Parathyroid adenoma (tissue), 2 donors: ENCODE measurements at regions not wholly inside any gene's neighbourhood (a gene's known extent, or its start where the extent isn't known, plus 50 kb on each side); places are given as distances from the start of the nearest gene placed in this dataset.

Experiments
- H2AFZ ChIP-seq: fragments of 300-600 bp; sonication (generic); one replicate; pipeline ENCODE4 v1.7.0; 2017; ENCODE audit warnings: antibody characterized with exemption, mild to moderate bottlenecking
- H3K27ac ChIP-seq: fragments of 300-600 bp; sonication (generic); one replicate; pipeline ENCODE4 v1.7.0; 2017
- H3K27me3 ChIP-seq: fragments of 300-600 bp; sonication (generic); one replicate; pipeline ENCODE4 v1.7.0; 2017; ENCODE audit warnings: low read length; ENCODE audit not compliant: control insufficient read depth, insufficient read depth
- H3K36me3 ChIP-seq: fragments of 300-600 bp; sonication (generic); one replicate; pipeline ENCODE4 v1.7.0; 2017; ENCODE audit warnings: low read length; ENCODE audit not compliant: control insufficient read depth, insufficient read depth
- H3K4me1 ChIP-seq: fragments of 300-600 bp; sonication (generic); one replicate; pipeline ENCODE4 v1.7.0; 2017; ENCODE audit warnings: control low read depth
- H3K4me2 ChIP-seq: fragments of 300-600 bp; sonication (generic); one replicate; pipeline ENCODE4 v1.7.0; 2017; ENCODE audit warnings: low read length
- H3K4me3 ChIP-seq: fragments of 300-600 bp; sonication (generic); one replicate; pipeline ENCODE4 v1.7.0; 2017; ENCODE audit warnings: low read depth, low read length
- H3K79me2 ChIP-seq: fragments of 300-600 bp; sonication (generic); one replicate; pipeline ENCODE4 v1.7.0; 2017; ENCODE audit warnings: control low read depth
- H3K9ac ChIP-seq: fragments of 300-600 bp; sonication (generic); one replicate; pipeline ENCODE4 v1.7.0; 2017; ENCODE audit warnings: mild to moderate bottlenecking
- H3K9me3 ChIP-seq: fragments of 300-600 bp; sonication (generic); one replicate; pipeline ENCODE4 v1.7.0; 2017; ENCODE audit warnings: low read length; ENCODE audit not compliant: control insufficient read depth
- TF ChIP-seq, protein P1 (sequence below): fragments of 300-600 bp; sonication (generic); IDR thresholded peaks from one replicate; pipeline ENCODE4 v1.7.0; 2017; ENCODE audit warnings: antibody characterized with exemption, mild to moderate bottlenecking
- donor health status: primary hyperparathyroidism.

DNA sequence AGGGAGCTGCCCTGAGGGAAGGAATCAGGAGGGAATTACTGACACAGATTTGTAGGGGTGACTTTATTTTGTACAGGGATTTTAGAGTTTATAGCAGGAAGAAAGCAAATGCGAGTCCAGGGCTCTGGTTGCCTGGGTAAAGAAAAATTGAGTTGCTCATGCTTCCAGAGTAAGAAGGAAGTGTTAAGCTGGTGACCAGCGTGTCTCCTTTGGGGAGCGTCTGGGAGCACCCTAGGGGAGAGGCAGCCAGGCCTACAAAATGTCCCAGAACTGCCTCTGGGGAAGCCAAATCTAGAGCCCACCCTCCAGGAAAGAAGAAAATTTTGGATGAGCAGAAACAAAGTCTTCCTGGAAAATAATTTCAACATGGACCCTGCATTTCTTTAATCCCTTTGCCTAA, 147.0 kb downstream of the VAPA start:
- TF ChIP-seq, protein P1, sequence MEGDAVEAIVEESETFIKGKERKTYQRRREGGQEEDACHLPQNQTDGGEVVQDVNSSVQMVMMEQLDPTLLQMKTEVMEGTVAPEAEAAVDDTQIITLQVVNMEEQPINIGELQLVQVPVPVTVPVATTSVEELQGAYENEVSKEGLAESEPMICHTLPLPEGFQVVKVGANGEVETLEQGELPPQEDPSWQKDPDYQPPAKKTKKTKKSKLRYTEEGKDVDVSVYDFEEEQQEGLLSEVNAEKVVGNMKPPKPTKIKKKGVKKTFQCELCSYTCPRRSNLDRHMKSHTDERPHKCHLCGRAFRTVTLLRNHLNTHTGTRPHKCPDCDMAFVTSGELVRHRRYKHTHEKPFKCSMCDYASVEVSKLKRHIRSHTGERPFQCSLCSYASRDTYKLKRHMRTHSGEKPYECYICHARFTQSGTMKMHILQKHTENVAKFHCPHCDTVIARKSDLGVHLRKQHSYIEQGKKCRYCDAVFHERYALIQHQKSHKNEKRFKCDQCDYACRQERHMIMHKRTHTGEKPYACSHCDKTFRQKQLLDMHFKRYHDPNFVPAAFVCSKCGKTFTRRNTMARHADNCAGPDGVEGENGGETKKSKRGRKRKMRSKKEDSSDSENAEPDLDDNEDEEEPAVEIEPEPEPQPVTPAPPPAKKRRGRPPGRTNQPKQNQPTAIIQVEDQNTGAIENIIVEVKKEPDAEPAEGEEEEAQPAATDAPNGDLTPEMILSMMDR = no peak
- Histone ChIP-seq H3K9ac (no peak overlapping the region), H3K4me2 (no peak overlapping the region), H3K27ac (no peak overlapping the region), H3K36me3 (no peaks in the 10 kb centered on the region), H3K4me1 (peaks cover 13% of the 10 kb centered on the region), H2AFZ (no peak overlapping the region), H3K4me3 (no peak overlapping the region), H3K79me2 (no peaks in the 10 kb centered on the region), H3K9me3 (no peaks in the 10 kb centered on the region), H3K27me3 (no peaks in the 10 kb centered on the region)

DNA sequence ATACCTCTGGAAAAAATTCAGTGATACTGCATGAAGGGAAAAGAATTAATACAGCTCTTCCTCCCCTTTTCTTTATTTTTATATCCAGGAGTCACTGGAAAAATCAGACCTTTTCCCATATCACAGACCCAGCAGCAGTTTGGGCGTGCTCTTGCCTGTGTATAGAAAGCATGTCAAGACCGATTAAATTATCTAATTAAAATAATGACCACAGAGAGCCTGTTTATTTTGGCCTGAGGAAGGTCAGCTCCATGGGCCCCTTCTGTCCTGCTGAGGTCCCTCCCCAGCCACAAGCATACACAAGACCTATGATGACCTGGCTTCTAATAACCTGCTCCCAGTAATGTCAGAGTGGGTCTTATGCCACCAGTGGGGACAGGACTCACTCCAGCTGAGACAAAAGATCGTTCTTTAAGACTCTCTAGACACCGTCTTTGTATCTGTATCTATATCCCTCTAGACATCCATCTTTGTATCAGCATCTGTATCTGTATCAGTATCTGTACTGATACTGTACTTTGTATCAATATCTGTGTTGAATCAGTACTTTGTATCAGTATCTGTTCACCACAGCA, 147.8 kb downstream of the VAPA start:
- H2AFZ ChIP-seq = no peak overlapping the region
- no peaks in the 10 kb centered on the region for H3K27me3 ChIP-seq
- peaks cover 13% of the 10 kb centered on the region for H3K4me1 ChIP-seq
- H3K4me3 ChIP-seq = no peak overlapping the region
- no peaks in the 10 kb centered on the region for H3K79me2 ChIP-seq
- no peaks in the 10 kb centered on the region for H3K36me3 ChIP-seq
- TF ChIP-seq, protein P1 = no peak
- no peaks in the 10 kb centered on the region for H3K9me3 ChIP-seq
- no peak overlapping the region for H3K27ac ChIP-seq
- H3K9ac ChIP-seq = no peak overlapping the region
- H3K4me2 ChIP-seq = no peak overlapping the region

DNA sequence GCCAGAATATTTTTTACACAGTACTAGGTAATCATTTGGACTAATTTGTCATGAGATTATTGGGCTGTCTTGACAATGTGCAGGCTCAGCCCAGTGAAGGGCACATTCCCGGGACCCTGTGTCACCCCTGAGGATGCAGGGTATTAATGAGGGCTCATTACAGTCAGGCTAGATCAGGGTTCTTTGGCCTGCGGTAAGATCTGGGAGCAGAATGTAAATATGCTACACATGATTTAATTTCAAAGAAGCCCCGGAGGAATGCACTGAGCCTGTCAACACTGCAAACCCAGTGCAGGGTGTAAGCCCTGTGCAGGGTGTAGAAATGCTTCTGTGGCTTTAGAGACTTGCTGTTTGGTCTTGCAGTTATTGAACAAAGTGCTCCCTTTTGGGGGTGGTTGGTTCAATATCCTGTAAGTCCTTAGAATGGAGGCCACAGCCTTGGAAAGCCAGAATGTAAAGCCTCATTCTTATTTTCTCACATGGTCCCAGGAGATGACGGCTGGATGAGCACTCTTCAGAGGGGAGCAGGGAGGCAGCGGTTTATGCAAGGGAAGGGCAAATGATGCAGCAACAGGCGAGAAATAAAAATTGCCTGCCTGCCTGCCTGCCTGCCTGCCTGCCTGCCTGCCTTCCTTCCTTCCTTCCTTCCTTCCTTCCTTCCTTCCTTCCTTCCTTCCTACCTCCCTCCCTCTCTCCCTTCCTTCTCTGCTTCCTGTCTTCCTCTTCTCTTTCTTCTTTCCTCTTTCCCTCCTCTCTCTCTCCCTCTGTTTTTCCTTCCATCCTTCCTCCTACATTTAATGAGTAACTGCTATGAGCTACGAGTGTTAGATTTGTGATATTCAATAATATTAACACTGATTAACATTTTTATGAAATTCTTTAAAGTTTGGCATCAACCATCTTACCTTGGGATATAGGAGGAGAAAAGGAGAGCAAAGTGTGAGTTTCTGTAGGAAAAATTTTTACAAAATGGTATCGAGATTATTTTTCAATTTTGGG, 148.8 kb downstream of the VAPA start:
- Histone ChIP-seq H3K27ac (no peak overlapping the region), H3K9ac (no peak overlapping the region)

DNA sequence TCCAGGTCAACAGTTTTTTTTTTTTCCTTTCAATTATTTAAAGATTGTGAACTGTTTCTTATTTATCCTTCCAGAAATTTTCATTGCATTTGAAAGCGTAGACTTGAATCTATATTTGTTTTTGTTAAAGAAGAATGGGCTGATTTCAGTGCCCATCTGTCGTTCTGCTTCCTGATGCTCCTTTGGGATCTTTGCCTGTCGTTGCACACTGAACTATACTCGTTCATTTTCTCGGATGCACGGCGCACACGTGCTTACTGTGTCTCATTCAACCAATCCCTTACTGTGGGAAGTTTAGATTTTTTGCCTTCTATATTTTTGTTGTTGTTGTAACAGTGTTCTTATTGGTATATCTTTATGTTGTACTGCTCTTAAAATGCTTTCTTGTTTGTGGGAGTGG, 149.7 kb downstream of the VAPA start:
- TF ChIP-seq, protein P1 = no peak
- H3K36me3 ChIP-seq = no peaks in the 10 kb centered on the region
- H3K79me2 ChIP-seq = no peaks in the 10 kb centered on the region
- H3K4me3 ChIP-seq = no peak overlapping the region
- no peak overlapping the region for H3K4me2 ChIP-seq
- no peak overlapping the region for H2AFZ ChIP-seq
- H3K4me1 ChIP-seq = peaks cover 13% of the 10 kb centered on the region
- no peak overlapping the region for H3K27ac ChIP-seq
- H3K9me3 ChIP-seq = no peaks in the 10 kb centered on the region
- no peaks in the 10 kb centered on the region for H3K27me3 ChIP-seq
- H3K9ac ChIP-seq = no peak overlapping the region

More for the DNA sequence above, 148.8 kb downstream of the VAPA start:
- Histone ChIP-seq H3K79me2 (no peaks in the 10 kb centered on the region), H3K4me1 (peaks cover 13% of the 10 kb centered on the region), H2AFZ (no peak overlapping the region), H3K4me2 (no peak overlapping the region), H3K4me3 (no peak overlapping the region), H3K27me3 (no peaks in the 10 kb centered on the region), H3K36me3 (no peaks in the 10 kb centered on the region), H3K9me3 (no peaks in the 10 kb centered on the region)
- TF ChIP-seq, protein P1 = no peak
